ENCODE measurements at regions not wholly inside any gene's neighbourhood (a gene's known extent, or its start where the extent isn't known, plus 50 kb on each side); places are given as distances from the start of the nearest gene placed in this dataset.

DNA sequence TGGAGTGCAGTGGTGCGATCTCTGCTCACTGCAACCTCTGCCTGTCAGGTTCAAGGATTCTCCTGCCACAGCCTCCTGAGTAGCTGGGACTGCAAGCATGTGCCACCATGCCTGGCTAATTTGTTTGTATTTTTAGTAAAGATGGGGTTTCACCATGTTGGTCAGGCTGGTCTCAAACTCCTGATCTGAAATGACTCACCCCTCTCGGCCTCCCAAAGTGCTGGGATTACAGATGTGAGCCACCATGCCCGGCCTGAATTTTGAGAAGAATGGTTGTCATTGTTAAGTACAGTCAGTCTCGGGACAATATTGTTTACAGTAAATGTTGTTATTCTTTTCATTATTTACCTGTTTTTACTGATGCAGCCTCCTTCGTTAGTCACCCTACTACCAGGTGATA, 1226.2 kb upstream of the TENM3 start:
- TF ChIP-seq CTCF (IDR thresholded peaks at IDR 0.05; ENCODE audit: insufficient read depth, low read length) = no peak
- no peak for TF ChIP-seq POLR2AphosphoS5 (IDR thresholded peaks at IDR 0.05; ENCODE audit: low read depth)
- no peak for TF ChIP-seq GABPA (IDR thresholded peaks at IDR 0.05; ENCODE audit: low read depth)

Measured in HL-60 (cell line).